Lung (tissue), 11 donors: ENCODE measurements at regions not wholly inside any gene's neighbourhood (a gene's known extent, or its start where the extent isn't known, plus 50 kb on each side); places are given as distances from the start of the nearest gene placed in this dataset.

Experiments
- ATAC-seq: fragments of 200-7000 bp; cut with Tn5 transposase; one replicate; pipeline ENCODE4 v1.9.1; 2020; ENCODE audit warnings: moderate number of reproducible peaks; ENCODE audit not compliant: insufficient read depth, low FRiP score
- DNase-seq, 3 donors: peaks; one replicate each; pipeline ENCODE4 v3.0.0-alpha.2; 2013 to 2017
- H3K27ac ChIP-seq, 2 donors: one replicate each; pipeline ENCODE4 v1.5.1; 2013; ENCODE audit warnings: mild to moderate bottlenecking in 2 of 2, moderate library complexity in 2 of 2, control low read depth in 1 of 2, inconsistent platforms in 1 of 2, low read depth in 1 of 2, low read length in 1 of 2
- H3K27me3 ChIP-seq, 3 donors: one replicate each; pipeline ENCODE4 v1.5.1; 2013; ENCODE audit warnings: low read length in 2 of 3; ENCODE audit not compliant: control insufficient read depth in 3 of 3, insufficient read depth in 3 of 3
- H3K36me3 ChIP-seq, 4 donors: one replicate each; pipeline ENCODE4 v1.5.1; 2013; ENCODE audit warnings: low read length in 4 of 4, mild to moderate bottlenecking in 1 of 4, moderate library complexity in 1 of 4; ENCODE audit not compliant: control insufficient read depth in 4 of 4, insufficient read depth in 4 of 4
- H3K4me1 ChIP-seq, 5 donors: one replicate each; pipeline ENCODE4 v1.5.1; 2013; ENCODE audit warnings: low read length in 5 of 5, mild to moderate bottlenecking in 2 of 5, moderate library complexity in 1 of 5; ENCODE audit not compliant: control insufficient read depth in 5 of 5, insufficient read depth in 5 of 5
- H3K4me3 ChIP-seq: one replicate; pipeline ENCODE4 v1.5.1; 2013; ENCODE audit warnings: mild to moderate bottlenecking, control low read depth, moderate library complexity
- H3K9ac ChIP-seq, 2 donors: one replicate each; pipeline ENCODE4 v1.5.1; 2013; ENCODE audit warnings: low read length in 2 of 2, control low read depth in 1 of 2; ENCODE audit not compliant: insufficient read depth in 1 of 2
- H3K9me3 ChIP-seq, 4 donors: one replicate each; pipeline ENCODE4 v1.5.1; 2013; ENCODE audit warnings: low read length in 3 of 4, mild to moderate bottlenecking in 1 of 4, moderate library complexity in 1 of 4; ENCODE audit not compliant: control insufficient read depth in 4 of 4, insufficient read depth in 3 of 4
- WGBS, 2 donors: extraction: QIAGEN DNeasy Blood & Tissue Kit; methylation state at CpG; one replicate each; pipeline ENCODE4 v1.1.7; 2013; 5-methylcytosine and 5-hydroxymethylcytosine counted together
- TF ChIP-seq, protein P1 (sequence below): IDR thresholded peaks from 2 replicates; pipeline ENCODE4 v1.5.1; 2012; ENCODE audit warnings: mild to moderate bottlenecking; ENCODE audit errors: control extremely low read depth, extremely low read depth
- donor health status: control.
- donor health status: control.
- donor health status: Bipolar disorder and iron deficiency.
- donor health status: healthy.
- donor health status: DM: yes; HTN: yes; CAD: no.

DNA sequence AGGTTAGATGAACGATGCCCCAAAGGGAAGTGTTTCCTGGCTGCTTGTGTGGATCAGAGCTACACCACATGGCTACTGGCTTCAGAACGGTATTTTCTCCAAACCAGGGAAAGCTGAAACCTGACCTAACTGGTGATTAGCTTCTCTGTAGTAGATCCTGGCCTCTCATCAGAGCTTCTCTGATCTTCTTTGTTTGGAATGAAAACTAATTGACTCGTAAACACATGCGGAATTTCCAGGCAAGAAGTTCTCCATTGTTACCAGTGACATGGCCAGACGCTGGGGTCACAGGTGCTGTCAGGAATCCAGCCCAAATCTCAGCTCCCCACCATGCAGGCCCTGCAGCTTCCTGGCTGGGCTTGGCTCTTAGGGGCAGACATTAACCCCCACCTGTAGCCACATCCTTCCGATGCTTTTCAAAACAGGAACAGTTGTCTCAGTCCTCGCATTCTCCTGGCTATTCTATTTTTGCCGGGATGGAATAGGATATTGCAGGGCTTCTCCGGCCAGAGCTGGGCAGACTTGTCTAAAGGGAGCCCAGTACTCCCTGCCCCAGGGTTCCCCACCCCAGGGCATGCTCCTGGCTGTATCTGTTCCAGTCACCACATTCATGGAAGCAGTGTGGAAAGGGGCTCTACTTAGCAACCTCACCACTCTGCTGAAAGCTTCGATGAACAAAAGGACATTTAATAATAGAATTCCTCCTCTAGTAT, 305.4 kb upstream of the F9 start:
- DNase-seq (no peak), ATAC-seq (no peak)
- Histone ChIP-seq H3K27me3 (peaks cover 0 to 19% (median 3%) of the 10 kb centered on the region in 3 donors), H3K9ac (no peak overlapping the region), H3K36me3 (no peaks in the 10 kb centered on the region), H3K4me3 (no peak overlapping the region), H3K4me1 (no peaks in the 10 kb centered on the region), H3K27ac (no peak overlapping the region), H3K9me3 (peaks cover 0 to 5% (median 0%) of the 10 kb centered on the region in 4 donors)
- TF ChIP-seq, protein P1, sequence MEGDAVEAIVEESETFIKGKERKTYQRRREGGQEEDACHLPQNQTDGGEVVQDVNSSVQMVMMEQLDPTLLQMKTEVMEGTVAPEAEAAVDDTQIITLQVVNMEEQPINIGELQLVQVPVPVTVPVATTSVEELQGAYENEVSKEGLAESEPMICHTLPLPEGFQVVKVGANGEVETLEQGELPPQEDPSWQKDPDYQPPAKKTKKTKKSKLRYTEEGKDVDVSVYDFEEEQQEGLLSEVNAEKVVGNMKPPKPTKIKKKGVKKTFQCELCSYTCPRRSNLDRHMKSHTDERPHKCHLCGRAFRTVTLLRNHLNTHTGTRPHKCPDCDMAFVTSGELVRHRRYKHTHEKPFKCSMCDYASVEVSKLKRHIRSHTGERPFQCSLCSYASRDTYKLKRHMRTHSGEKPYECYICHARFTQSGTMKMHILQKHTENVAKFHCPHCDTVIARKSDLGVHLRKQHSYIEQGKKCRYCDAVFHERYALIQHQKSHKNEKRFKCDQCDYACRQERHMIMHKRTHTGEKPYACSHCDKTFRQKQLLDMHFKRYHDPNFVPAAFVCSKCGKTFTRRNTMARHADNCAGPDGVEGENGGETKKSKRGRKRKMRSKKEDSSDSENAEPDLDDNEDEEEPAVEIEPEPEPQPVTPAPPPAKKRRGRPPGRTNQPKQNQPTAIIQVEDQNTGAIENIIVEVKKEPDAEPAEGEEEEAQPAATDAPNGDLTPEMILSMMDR: no peak
- 42 to 45% methylated on average over 10 of the region's 10 CpGs for WGBS, 2 donors

GRCh38 chrX:139222511-139223200, 307.9 kb upstream of the F9 start:
- TF ChIP-seq, protein P1: no peak
- Histone ChIP-seq H3K9ac (no peak overlapping the region), H3K4me1 (no peaks in the 10 kb centered on the region), H3K9me3 (peaks cover 0 to 5% (median 0%) of the 10 kb centered on the region in 4 donors), H3K27me3 (peaks cover 0 to 22% (median 7%) of the 10 kb centered on the region in 3 donors), H3K4me3 (no peak overlapping the region), H3K36me3 (no peaks in the 10 kb centered on the region), H3K27ac (no peak overlapping the region)
- DNase-seq (no peak), ATAC-seq (no peak)
- WGBS, 2 donors: 75 to 94% methylated on average over 9 of the region's 9 CpGs

DNA sequence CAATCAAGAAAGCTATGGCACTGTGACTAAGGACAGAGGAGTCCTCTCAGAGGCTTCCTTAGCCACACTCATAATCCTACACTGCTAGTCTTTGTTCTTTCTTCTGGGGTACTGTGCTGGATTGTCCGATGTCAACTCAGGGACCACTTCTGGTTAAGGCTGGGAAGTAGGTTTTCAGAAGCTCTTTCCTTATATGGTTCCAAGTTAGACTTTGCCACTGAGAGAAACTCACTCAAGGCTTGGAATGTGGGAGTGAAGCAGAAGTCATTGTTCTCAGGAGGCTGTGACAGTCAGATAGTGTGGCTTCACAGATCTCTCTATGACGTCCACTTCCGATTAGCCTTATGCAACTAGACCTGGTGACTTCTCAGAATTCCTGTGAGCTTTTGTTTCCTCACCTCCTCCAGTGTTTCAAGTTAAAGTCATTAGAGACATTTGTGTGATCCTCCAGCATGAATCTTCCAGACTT, 317.3 kb upstream of the F9 start:
- 66 to 69% methylated on average over 3 of the region's 3 CpGs for WGBS, 2 donors
- TF ChIP-seq, protein P1: no peak
- no peak for DNase-seq
- Histone ChIP-seq H3K4me3 (no peak overlapping the region), H3K4me1 (no peaks in the 10 kb centered on the region), H3K9me3 (peaks cover 0 to 7% (median 0%) of the 10 kb centered on the region in 4 donors), H3K36me3 (no peaks in the 10 kb centered on the region), H3K9ac (no peak overlapping the region), H3K27me3 (peaks cover 4 to 32% (median 16%) of the 10 kb centered on the region in 3 donors), H3K27ac (no peak overlapping the region)
- ATAC-seq: no peak
